Right cardiac atrium (tissue), 5 donors: ENCODE measurements at regions not wholly inside any gene's neighbourhood (a gene's known extent, or its start where the extent isn't known, plus 50 kb on each side); places are given as distances from the start of the nearest gene placed in this dataset.
"Not testable (repeated sequence)": the region's sequence is repeated elsewhere in the genome, so short reads cannot be mapped to it uniquely, and the experiment has no call there.

Experiments
- ATAC-seq, 2 donors: fragments of 200-7000 bp; cut with Tn5 transposase; one replicate each; pipeline versions ENCODE4 v1.8.0 to v1.9.1; 2020; ENCODE audit warnings: moderate library complexity in 2 of 2, mild to moderate bottlenecking in 1 of 2
- DNase-seq, 3 donors: peaks; one replicate each; pipeline ENCODE4 v3.0.0-alpha.2; 2020
- H3K27ac ChIP-seq: one replicate; pipeline ENCODE4 v1.5.1; 2013; ENCODE audit warnings: mild to moderate bottlenecking, low read length, control low read depth, moderate library complexity
- H3K27me3 ChIP-seq: one replicate; pipeline ENCODE4 v1.6.1; 2013; ENCODE audit not compliant: control insufficient read depth, insufficient read depth
- H3K4me1 ChIP-seq: one replicate; pipeline ENCODE4 v1.6.1; 2013; ENCODE audit warnings: low read length; ENCODE audit not compliant: control insufficient read depth, insufficient read depth
- H3K4me3 ChIP-seq: one replicate; pipeline ENCODE4 v1.5.1; 2013; ENCODE audit warnings: low read length, control low read depth
- H3K9me3 ChIP-seq: one replicate; pipeline ENCODE4 v1.6.1; 2013; ENCODE audit warnings: low read length; ENCODE audit not compliant: control insufficient read depth
- WGBS: extraction: QIAGEN DNeasy Blood & Tissue Kit; methylation state at CpG from one replicate; pipeline ENCODE4 v1.1.7; 2013; 5-methylcytosine and 5-hydroxymethylcytosine counted together
- intact Hi-C, 4 donors: fragments of 100-400 bp; cut with DNase I; formaldehyde crosslinking; loops; one replicate each; pipeline versions ENCODE4 v1.11.0 to v1.14.0; 2022 to 2023
- donor health status: healthy with polysubstance abuse.
- donor health status: DM: no; HTN: yes; CAD: no.
- donor health status: DM: no; HTN: no; CAD: no.
- donor health status: DM: no; HTN: yes; CAD: no; lungs with severe emphysema.
- donor health status: DM: yes; HTN: yes; CAD: no.

DNA sequence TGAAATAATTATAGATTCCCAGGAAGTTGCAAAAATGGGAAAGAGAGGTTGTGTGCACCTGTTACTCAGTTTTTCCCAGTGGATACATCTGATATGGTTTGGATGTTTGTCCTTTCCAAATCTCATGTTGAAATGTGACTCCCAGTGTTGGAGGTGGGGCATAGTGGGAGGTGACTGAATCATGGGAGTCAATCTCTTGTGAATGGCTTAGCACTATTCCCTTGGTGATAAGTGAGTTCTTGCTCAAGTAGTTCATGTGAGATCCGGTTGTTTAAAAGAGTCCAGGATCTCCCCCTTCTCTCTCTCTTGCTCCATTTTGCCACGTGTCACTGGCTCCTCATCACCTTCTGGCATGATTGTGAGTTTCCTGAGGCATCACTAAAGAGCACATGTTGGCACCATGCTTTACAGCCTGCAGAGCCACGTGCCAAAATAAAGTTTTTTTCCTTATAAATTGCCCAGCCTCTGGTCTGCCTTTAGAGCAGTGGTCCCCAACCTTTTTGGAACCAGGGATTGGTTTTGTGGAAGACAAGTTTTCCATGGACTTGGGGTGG, 149.2 kb downstream of the RAMP3 start:
- no peaks in the 10 kb centered on the region for H3K4me1 ChIP-seq
- WGBS = 56% methylated on average over 3 of the region's 3 CpGs
- DNase-seq (no peak), ATAC-seq (no peak)
- H3K9me3 ChIP-seq = no peaks in the 10 kb centered on the region
- intact Hi-C loops = no loop called here
- H3K4me3 ChIP-seq = no peak overlapping the region
- H3K27ac ChIP-seq = no peak overlapping the region
- H3K27me3 ChIP-seq = no peaks in the 10 kb centered on the region

DNA sequence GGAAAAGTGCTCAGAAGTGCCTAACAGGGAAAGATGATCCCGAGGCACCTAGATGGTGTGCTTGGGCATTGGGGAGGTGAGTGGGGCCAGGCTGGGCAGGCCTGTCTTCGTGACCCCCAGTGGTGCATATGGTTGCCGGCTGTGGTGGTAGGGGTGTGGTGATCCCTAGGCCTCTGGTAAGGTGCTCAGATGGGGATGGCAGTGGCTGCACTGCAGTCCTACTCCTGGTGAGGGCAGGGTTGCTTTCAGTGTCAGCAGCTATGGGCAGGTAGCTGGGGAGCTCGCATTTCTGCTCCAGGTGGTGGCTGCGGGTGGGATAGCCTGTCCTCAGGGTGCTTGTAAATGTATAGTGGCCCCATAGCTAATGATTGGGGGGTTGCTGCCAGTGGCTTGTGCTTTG, 154.0 kb downstream of the RAMP3 start:
- ATAC-seq (no peak), DNase-seq (no peak)
- Histone ChIP-seq H3K9me3 (peaks cover 3% of the 10 kb centered on the region), H3K4me3 (no peak overlapping the region), H3K27ac (no peak overlapping the region), H3K27me3 (no peaks in the 10 kb centered on the region), H3K4me1 (no peaks in the 10 kb centered on the region)
- intact Hi-C loops = no loop called here
- WGBS = 83% methylated on average over 5 of the region's 5 CpGs

DNA sequence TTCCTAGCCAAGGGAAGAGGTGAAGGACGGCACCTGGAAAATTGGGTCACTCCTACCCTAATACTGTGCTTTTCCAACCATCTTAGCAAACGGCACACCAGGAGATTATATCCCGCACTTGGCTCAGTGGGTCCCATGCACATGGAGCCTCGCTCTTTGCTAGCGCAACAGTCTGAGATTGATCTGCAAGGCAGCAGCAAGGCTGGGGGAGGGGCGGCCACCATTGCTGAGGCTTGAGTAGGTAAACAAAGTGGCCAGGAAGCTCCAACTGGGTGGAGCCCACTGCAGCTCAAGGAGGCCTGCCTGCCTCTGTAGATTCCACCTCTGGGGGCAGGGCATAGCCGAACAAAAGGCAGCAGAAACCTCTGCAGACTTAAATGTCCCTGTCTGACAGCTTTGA, 157.9 kb downstream of the RAMP3 start:
- H3K4me1 ChIP-seq, ATAC-seq, H3K27ac ChIP-seq, H3K27me3 ChIP-seq, intact Hi-C loops, H3K4me3 ChIP-seq, H3K9me3 ChIP-seq, DNase-seq: not testable (repeated sequence)
- WGBS = 92% methylated on average over 7 of the region's 7 CpGs

DNA sequence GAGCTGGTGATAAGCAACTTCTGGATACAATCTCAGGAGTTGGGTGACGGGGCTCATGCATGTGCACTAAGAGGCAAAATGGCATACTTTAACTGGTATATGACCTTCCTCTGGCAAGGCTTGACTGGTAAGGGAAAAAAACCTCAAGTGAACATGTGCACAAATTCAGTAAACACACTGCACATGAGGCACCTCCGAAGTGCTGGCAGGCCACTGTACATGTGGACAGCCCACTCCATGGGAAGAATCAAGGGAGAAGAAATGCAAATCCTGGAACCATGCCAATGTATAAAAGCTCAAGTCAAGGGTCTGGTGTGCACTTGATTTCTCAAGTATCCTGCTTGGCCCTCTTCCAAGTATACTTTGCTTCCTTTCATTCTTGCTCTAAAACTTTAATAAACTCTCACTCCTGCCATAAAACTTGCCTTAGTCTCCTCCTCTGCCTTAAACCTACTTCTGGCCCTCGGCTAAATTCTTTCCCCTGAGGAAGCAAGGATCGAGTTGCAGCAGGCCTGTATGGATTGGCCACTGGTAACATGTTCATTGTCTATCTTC, 167.2 kb downstream of the RAMP3 start:
- no peak overlapping the region for H3K4me3 ChIP-seq
- ATAC-seq (no peak), DNase-seq (no peak)
- no peaks in the 10 kb centered on the region for H3K9me3 ChIP-seq
- intact Hi-C loops = no loop called here
- H3K27ac ChIP-seq = no peak overlapping the region
- H3K4me1 ChIP-seq = no peaks in the 10 kb centered on the region
- no peaks in the 10 kb centered on the region for H3K27me3 ChIP-seq
- WGBS = 57% methylated on average over 4 of the region's 4 CpGs

DNA sequence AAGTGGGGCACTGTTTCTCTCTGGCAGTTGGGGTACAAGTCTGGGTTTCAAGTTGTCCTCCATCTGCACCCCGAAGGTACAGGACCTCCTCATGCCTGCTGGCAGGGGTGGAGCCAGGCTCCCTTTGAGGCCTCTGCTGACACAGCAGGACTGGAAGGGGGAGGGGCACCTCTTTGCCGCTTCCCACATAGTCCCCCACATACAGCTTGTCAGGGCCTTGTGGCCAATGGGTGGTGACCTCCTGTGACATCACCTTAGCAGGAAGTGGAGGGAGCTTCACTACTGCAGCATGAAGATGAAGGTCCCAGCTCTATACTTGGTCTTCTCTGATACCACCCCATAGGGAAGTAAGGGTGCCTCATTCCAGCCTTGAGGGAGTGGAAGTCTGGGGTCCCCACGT, 167.8 kb downstream of the RAMP3 start:
- Histone ChIP-seq H3K4me1 (no peaks in the 10 kb centered on the region), H3K27me3 (no peaks in the 10 kb centered on the region), H3K27ac (no peak overlapping the region), H3K4me3 (no peak overlapping the region), H3K9me3 (no peaks in the 10 kb centered on the region)
- intact Hi-C loops = no loop called here
- DNase-seq = no peak
- ATAC-seq = no peak
- 84% methylated on average over 3 of the region's 3 CpGs for WGBS

DNA sequence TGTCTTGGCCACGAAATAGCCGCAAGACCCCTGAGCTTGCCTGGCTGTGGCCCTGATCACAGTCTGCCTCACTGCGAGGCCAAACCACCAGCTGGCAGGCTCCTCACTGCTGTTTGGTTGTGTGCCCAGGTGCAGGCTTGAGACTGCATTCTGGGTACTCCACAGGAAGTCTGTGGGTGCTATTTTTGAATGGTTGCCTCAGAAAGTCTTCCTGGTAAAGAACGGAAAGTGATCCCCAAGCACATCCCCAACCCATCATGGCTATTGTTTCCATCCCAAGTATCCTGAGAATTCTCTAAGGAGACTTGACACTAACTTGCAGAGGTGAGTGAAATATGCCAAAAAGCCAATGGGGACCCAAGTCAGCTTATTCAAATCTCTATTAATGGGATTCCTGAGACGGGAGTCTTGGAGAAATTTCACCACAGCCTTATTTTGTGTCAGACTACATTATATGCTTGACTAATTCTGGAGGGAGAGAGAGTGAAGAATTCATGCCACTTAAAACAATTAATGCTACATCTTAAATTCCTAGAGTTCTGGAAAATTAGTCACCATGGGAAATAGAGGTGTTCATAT, 170.9 kb downstream of the RAMP3 start:
- 46% methylated on average over 5 of the region's 5 CpGs for WGBS
- DNase-seq (peak in 2 of 3 donors; percentile 49 to 51), ATAC-seq (no peak)
- Histone ChIP-seq H3K27ac (no peak overlapping the region), H3K27me3 (no peaks in the 10 kb centered on the region), H3K9me3 (no peaks in the 10 kb centered on the region), H3K4me3 (no peak overlapping the region), H3K4me1 (no peaks in the 10 kb centered on the region)
- intact Hi-C loops = no loop called here

DNA sequence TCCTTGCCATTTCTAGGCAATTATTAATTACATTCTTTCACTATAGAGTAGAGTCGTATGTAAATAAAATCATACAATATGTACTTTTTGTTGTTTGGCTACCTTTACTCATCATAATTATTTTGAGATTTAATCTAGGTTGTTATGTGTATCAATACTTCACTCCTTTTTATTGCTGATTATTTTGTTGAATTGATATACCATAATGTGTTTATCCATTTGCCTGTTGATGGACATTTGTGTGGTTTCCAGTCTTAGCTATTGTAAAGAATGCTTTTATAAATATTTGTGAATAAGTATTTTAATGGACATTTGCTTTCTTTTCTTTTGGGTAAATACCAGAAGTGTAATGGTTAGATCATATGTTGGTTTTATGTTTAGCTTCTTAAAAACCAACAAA, 174.0 kb downstream of the RAMP3 start:
- intact Hi-C loops = no loop called here
- no peak overlapping the region for H3K27ac ChIP-seq
- H3K4me3 ChIP-seq = no peak overlapping the region
- ATAC-seq (no peak), DNase-seq (no peak)
- WGBS = 94% methylated on average over 1 of the region's 1 CpG
- H3K4me1 ChIP-seq = no peaks in the 10 kb centered on the region
- H3K9me3 ChIP-seq = no peaks in the 10 kb centered on the region
- no peaks in the 10 kb centered on the region for H3K27me3 ChIP-seq

DNA sequence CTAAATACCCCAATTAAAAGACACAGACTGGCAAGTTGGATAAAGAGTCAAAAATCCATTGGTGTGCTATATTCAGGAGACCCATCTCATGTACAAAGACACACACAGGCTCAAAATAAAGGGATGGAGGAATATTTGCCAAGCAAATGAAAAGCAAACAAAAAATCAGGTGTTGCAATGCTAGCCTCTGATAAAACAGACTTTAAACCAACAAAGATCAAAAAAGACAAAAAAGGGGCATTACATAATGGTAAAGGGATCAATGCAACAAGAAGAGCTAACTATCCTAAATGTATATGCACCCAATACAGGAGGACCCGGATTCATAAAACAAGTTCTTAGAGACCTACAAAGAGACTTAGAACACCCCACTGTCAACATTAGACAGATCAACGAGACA, 177.4 kb downstream of the RAMP3 start:
- DNase-seq, H3K4me1 ChIP-seq, H3K27me3 ChIP-seq, H3K9me3 ChIP-seq, intact Hi-C loops, H3K27ac ChIP-seq, H3K4me3 ChIP-seq, ATAC-seq: not testable (repeated sequence)
- WGBS = 85% methylated on average over 2 of the region's 2 CpGs

DNA sequence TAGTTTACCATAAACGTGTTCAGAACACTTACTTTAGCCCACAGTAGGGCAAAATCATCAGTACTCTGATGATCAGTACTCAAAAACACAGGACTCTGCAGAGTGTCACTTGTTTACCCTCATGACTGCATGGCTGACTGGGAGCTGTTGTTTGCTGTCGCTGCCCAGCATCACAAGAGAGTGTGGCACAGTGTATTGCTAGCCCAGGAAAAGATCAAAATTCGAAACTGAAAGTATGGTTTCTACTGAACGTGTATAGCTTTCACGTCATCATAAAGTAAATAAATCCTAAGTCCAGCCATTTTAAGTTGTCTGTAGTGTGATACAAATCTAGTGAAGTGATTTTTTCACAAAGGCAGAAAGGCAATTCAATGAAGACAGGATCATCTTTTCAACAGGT, 184.6 kb downstream of the RAMP3 start:
- Histone ChIP-seq H3K27me3 (no peaks in the 10 kb centered on the region), H3K27ac (no peak overlapping the region), H3K4me1 (no peaks in the 10 kb centered on the region), H3K9me3 (no peaks in the 10 kb centered on the region), H3K4me3 (no peak overlapping the region)
- ATAC-seq (no peak), DNase-seq (no peak)
- WGBS = 58% methylated on average over 5 of the region's 5 CpGs
- intact Hi-C loops = no loop called here

DNA sequence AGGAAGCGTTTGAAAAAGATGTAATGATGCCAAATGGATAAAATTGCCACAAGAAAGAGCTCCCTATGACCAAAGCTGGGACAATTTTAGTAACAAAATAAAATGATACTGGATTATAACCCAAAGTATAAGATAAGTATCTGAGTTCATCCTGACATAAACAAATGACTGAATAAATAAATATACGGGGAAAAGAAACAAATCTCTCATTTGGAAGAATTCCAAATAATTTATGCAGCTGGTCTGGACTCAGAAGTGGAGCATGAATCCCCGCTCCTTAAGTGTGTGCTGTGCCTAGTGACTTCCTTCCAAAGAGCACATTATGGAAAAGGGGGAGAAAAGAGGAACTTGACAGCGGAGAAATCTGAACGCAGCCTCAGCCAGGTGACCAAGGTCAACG, 186.2 kb downstream of the RAMP3 start:
- no peak for DNase-seq
- WGBS = 42% methylated on average over 6 of the region's 6 CpGs
- intact Hi-C loops = no loop called here
- Histone ChIP-seq H3K4me3 (no peak overlapping the region), H3K27me3 (no peaks in the 10 kb centered on the region), H3K27ac (no peak overlapping the region), H3K9me3 (no peaks in the 10 kb centered on the region), H3K4me1 (no peaks in the 10 kb centered on the region)
- ATAC-seq = no peak

DNA sequence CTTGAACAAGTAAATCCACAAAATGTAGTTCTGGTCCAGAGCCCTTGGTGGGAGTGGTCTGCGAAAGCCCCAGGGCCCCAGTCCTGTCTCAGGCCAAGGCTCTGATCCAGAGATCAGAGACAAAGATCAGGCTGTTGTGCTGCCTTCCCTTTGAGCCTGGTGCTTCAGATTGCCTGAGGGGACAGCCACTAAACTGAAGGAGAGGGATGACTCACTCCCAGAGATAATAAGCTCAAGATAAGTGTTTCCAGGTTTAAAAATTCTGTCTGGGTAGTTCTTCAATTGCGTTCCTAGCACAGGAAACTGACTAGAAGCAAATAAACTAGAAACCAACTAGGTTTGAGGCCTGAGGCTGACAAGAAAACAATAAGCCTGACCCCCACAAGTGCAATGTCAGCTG, 190.2 kb downstream of the RAMP3 start:
- no peak for ATAC-seq
- H3K9me3 ChIP-seq = no peaks in the 10 kb centered on the region
- intact Hi-C loops = no loop called here
- H3K4me1 ChIP-seq = no peaks in the 10 kb centered on the region
- 55% methylated on average over 2 of the region's 2 CpGs for WGBS
- no peak overlapping the region for H3K4me3 ChIP-seq
- no peaks in the 10 kb centered on the region for H3K27me3 ChIP-seq
- DNase-seq = no peak
- no peak overlapping the region for H3K27ac ChIP-seq

DNA sequence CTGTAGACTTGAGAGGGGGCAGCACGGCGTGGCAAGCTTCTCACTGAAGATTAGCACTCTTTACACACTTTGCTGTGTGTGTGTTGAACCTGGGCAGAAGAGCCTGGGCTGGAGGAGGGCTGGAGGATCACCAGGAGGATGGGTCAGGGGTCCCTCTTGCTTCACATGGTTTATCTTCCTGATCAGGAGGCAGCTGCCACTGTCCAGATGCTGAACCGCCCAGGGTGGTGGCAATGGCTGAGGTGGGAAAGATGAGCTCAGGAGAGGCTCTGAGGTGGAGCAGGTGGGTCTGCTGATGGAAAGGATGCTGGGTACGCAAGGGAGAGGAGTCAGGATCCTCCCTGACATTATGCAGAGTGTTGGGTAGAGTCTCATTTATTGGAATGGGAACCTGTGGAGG, 191.5 kb downstream of the RAMP3 start:
- H3K4me1 ChIP-seq = no peaks in the 10 kb centered on the region
- no peak for DNase-seq
- no peaks in the 10 kb centered on the region for H3K27me3 ChIP-seq
- no peak overlapping the region for H3K27ac ChIP-seq
- no peak for ATAC-seq
- intact Hi-C loops = no loop called here
- H3K9me3 ChIP-seq = no peaks in the 10 kb centered on the region
- H3K4me3 ChIP-seq = no peak overlapping the region
- 87% methylated on average over 4 of the region's 4 CpGs for WGBS
